Keratinocyte (primary cell): ENCODE measurements at regions not wholly inside any gene's neighbourhood (a gene's known extent, or its start where the extent isn't known, plus 50 kb on each side); places are given as distances from the start of the nearest gene placed in this dataset.

ENCODE experiments used
- EZH2 ChIP-seq: IDR thresholded peaks from one replicate; pipeline ENCODE4 v1.6.1; 2012; ENCODE audit warnings: inconsistent platforms, mild to moderate bottlenecking, low read length, moderate library complexity
- TF ChIP-seq, protein P1 (sequence below), 3 experiments: IDR thresholded peaks in 1 of 3; conservative IDR thresholded peaks in 1 of 3; optimal IDR thresholded peaks in 1 of 3; 2 replicates in 2 of 3; 3 replicates in 1 of 3; pipeline versions ENCODE3 to v1.5.1; 2011; ENCODE audit warnings: low read length in 3 of 3, mild to moderate bottlenecking in 3 of 3, moderate library complexity in 2 of 3, control low read depth in 1 of 3, inconsistent platforms in 1 of 3; ENCODE audit not compliant: insufficient read depth in 2 of 3; ENCODE audit errors: extremely low read depth in 1 of 3

GRCh38 chr5:74289691-74290090 lies 350.8 kb downstream of the ENC1 start:
- TF ChIP-seq, protein P1, sequence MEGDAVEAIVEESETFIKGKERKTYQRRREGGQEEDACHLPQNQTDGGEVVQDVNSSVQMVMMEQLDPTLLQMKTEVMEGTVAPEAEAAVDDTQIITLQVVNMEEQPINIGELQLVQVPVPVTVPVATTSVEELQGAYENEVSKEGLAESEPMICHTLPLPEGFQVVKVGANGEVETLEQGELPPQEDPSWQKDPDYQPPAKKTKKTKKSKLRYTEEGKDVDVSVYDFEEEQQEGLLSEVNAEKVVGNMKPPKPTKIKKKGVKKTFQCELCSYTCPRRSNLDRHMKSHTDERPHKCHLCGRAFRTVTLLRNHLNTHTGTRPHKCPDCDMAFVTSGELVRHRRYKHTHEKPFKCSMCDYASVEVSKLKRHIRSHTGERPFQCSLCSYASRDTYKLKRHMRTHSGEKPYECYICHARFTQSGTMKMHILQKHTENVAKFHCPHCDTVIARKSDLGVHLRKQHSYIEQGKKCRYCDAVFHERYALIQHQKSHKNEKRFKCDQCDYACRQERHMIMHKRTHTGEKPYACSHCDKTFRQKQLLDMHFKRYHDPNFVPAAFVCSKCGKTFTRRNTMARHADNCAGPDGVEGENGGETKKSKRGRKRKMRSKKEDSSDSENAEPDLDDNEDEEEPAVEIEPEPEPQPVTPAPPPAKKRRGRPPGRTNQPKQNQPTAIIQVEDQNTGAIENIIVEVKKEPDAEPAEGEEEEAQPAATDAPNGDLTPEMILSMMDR (optimal IDR thresholded peaks at IDR 0.05 in 1 of 3, IDR thresholded peaks at IDR 0.05 in 1 of 3, conservative IDR thresholded peaks at IDR 0.05 in 1 of 3; ENCODE audit: extremely low read depth in 1 of 3, insufficient read depth in 2 of 3, low read length in 3 of 3), result no peak
- TF ChIP-seq EZH2, result no peak
